GM21825 (cell line): ENCODE measurements at regions not wholly inside any gene's neighbourhood (a gene's known extent, or its start where the extent isn't known, plus 50 kb on each side); places are given as distances from the start of the nearest gene placed in this dataset.
"Not testable (repeated sequence)": the region's sequence is repeated elsewhere in the genome, so short reads cannot be mapped to it uniquely, and the experiment has no call there.

Source experiments
- ATAC-seq: cut with Tn5 transposase; IDR thresholded peaks from one replicate; pipeline ENCODE4 v1.9.1; 2021; ENCODE audit warnings: mild to moderate bottlenecking, moderate library complexity; ENCODE audit not compliant: unreplicated experiment

- no peak for ATAC-seq
Observed at GRCh38 chr6:134642279-134642678, 307.6 kb downstream of the ALDH8A1 start.

GRCh38 chr6:134640975-134641429 is 308.9 kb downstream of the ALDH8A1 start:
- peak; percentile 89 for ATAC-seq

- ATAC-seq = no peak
Observed at GRCh38 chr6:134640229-134640628, 309.7 kb downstream of the ALDH8A1 start.

- ATAC-seq = no peak
Observed at GRCh38 chr6:134637847-134638437, 312.0 kb downstream of the ALDH8A1 start.

- ATAC-seq = no peak
Observed at GRCh38 chr6:134637282-134637681, 312.6 kb downstream of the ALDH8A1 start.

GRCh38 chr6:134636186-134636799 is 313.6 kb downstream of the ALDH8A1 start:
- no peak for ATAC-seq

GRCh38 chr6:134634966-134635365 is 314.9 kb downstream of the ALDH8A1 start:
- no peak for ATAC-seq

GRCh38 chr6:134634466-134634865 is 315.4 kb downstream of the ALDH8A1 start:
- no peak for ATAC-seq

GRCh38 chr6:134632982-134633940 is 315.3 kb upstream of the SGK1 start:
- ATAC-seq = not testable (repeated sequence)

- no peak for ATAC-seq
Observed at GRCh38 chr6:134632024-134632423, 314.1 kb upstream of the SGK1 start.

GRCh38 chr6:134631398-134631924 is 313.5 kb upstream of the SGK1 start:
- ATAC-seq = no peak

GRCh38 chr6:134630508-134631121 is 312.7 kb upstream of the SGK1 start:
- no peak for ATAC-seq

GRCh38 chr6:134628154-134628553 is 310.2 kb upstream of the SGK1 start:
- ATAC-seq = no peak

GRCh38 chr6:134627707-134628106 is 309.8 kb upstream of the SGK1 start:
- ATAC-seq = no peak

GRCh38 chr6:134626589-134626988 is 308.7 kb upstream of the SGK1 start:
- ATAC-seq = no peak

- no peak for ATAC-seq
Observed at GRCh38 chr6:134626086-134626485, 308.2 kb upstream of the SGK1 start.

GRCh38 chr6:134624781-134625180 is 306.9 kb upstream of the SGK1 start:
- ATAC-seq = no peak

GRCh38 chr6:134623401-134623800 is 305.5 kb upstream of the SGK1 start:
- ATAC-seq = no peak

- ATAC-seq = no peak
Observed at GRCh38 chr6:134622382-134623173, 304.7 kb upstream of the SGK1 start.

- ATAC-seq = no peak
Observed at GRCh38 chr6:134621858-134622257, 303.9 kb upstream of the SGK1 start.
